ENCODE measurements at regions not wholly inside any gene's neighbourhood (a gene's known extent, or its start where the extent isn't known, plus 50 kb on each side); places are given as distances from the start of the nearest gene placed in this dataset.

DNA sequence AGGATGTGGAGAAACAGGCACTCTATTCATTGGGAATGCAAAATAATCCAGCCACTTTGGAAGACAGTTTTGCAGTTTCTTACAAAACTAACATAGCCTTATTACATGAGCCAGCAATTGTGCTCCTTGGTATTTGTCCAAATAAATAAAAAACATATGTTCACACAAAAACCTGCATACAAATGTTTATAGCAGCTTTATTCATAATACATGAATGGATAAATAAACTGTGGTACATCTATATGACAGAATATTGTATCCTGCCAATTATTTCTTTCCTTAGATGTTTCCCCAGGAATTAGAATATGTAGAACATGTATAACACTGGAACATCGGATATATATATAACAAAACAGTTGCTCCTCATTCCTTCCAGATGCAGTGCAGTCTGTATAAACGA lies 57.7 kb upstream of the VEGFC start:
- TF ChIP-seq POLR2A (IDR thresholded peaks at IDR 0.05; ENCODE audit: extremely low read depth, insufficient read length): no peak
- TF ChIP-seq, protein P1, sequence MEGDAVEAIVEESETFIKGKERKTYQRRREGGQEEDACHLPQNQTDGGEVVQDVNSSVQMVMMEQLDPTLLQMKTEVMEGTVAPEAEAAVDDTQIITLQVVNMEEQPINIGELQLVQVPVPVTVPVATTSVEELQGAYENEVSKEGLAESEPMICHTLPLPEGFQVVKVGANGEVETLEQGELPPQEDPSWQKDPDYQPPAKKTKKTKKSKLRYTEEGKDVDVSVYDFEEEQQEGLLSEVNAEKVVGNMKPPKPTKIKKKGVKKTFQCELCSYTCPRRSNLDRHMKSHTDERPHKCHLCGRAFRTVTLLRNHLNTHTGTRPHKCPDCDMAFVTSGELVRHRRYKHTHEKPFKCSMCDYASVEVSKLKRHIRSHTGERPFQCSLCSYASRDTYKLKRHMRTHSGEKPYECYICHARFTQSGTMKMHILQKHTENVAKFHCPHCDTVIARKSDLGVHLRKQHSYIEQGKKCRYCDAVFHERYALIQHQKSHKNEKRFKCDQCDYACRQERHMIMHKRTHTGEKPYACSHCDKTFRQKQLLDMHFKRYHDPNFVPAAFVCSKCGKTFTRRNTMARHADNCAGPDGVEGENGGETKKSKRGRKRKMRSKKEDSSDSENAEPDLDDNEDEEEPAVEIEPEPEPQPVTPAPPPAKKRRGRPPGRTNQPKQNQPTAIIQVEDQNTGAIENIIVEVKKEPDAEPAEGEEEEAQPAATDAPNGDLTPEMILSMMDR (IDR thresholded peaks at IDR 0.05; ENCODE audit: low read depth, low read length): no peak

Measured in NB4 (cell line).